WTC11 (cell line): ENCODE measurements at regions not wholly inside any gene's neighbourhood (a gene's known extent, or its start where the extent isn't known, plus 50 kb on each side); places are given as distances from the start of the nearest gene placed in this dataset.

Source experiments
- ATAC-seq: fragments of 200-7000 bp; cut with Tn5 transposase; 2 replicates; pipeline ENCODE4 v1.10.0; 2021; ENCODE audit warnings: mild to moderate bottlenecking, moderate library complexity
- CTCF ChIA-PET: fragments of 300-600 bp; sonication (Branson Sonifier 250); formaldehyde crosslinking; loops from one replicate; lab custom pipeline; 2021; ENCODE audit warnings: antibody characterized with exemption; lab: Charles Lee
- POLR2A ChIA-PET: fragments of 350-600 bp; sonication (Branson Sonifier 250); formaldehyde crosslinking; loops from one replicate; lab custom pipeline; 2021; ENCODE audit warnings: antibody characterized with exemption; lab: Charles Lee
- DNase-seq: peaks from one replicate; pipeline ENCODE4 v3.0.0; 2021; ENCODE audit warnings: low spot score
- H3K27ac Mint-ChIP-seq: 2 replicates; pipeline ENCODE4 v1.8.0; 2021; ENCODE audit warnings: mixed read lengths
- H3K27me3 Mint-ChIP-seq: 2 replicates; pipeline ENCODE4 v1.8.0; 2021; ENCODE audit warnings: low read depth, mild to moderate bottlenecking, moderate library complexity, mixed read lengths
- H3K36me3 Mint-ChIP-seq: 2 replicates; pipeline ENCODE4 v1.8.0; 2021; ENCODE audit warnings: mixed read lengths
- H3K4me1 Mint-ChIP-seq: 2 replicates; pipeline ENCODE4 v1.8.0; 2022; ENCODE audit warnings: mixed read lengths
- H3K4me3 Mint-ChIP-seq: 2 replicates; pipeline ENCODE4 v1.8.0; 2021; ENCODE audit warnings: mild to moderate bottlenecking, moderate library complexity, mixed read lengths
- H3K9me3 Mint-ChIP-seq: 2 replicates; pipeline ENCODE4 v1.8.0; 2021; ENCODE audit warnings: mixed read lengths
- ATF1 ChIP-seq: sonication (generic); formaldehyde crosslinking; IDR thresholded peaks from 2 replicates; pipeline ENCODE4 v1.8.1; 2023; ENCODE audit warnings: mild to moderate bottlenecking, moderate library complexity, missing genetic modification reagents
- CTCF ChIP-seq: fragments of 200-600 bp; IDR thresholded peaks from 2 replicates; pipeline ENCODE4 v1.8.0; 2022; ENCODE audit warnings: antibody characterized with exemption
- ELF4 ChIP-seq: sonication (generic); formaldehyde crosslinking; IDR thresholded peaks from 2 replicates; pipeline ENCODE4 v1.8.1; 2022; ENCODE audit warnings: low read depth, mild to moderate bottlenecking, moderate library complexity, missing genetic modification reagents
- ESRRA ChIP-seq: sonication (generic); formaldehyde crosslinking; IDR thresholded peaks from 2 replicates; pipeline ENCODE4 v1.8.1; 2022; ENCODE audit warnings: mild to moderate bottlenecking, missing genetic modification reagents, borderline replicate concordance
- FOXJ3 ChIP-seq: sonication (generic); formaldehyde crosslinking; IDR thresholded peaks from 2 replicates; pipeline ENCODE4 v1.9.0; 2021; ENCODE audit warnings: missing genetic modification reagents, mild to moderate bottlenecking, borderline replicate concordance
- GABPB1 ChIP-seq: sonication (generic); formaldehyde crosslinking; IDR thresholded peaks from 2 replicates; pipeline ENCODE4 v1.8.1; 2023; ENCODE audit warnings: mild to moderate bottlenecking, missing genetic modification reagents
- HMGA2 ChIP-seq: fragments of 250-450 bp; sonication (Bioruptor Pico); IDR thresholded peaks from 2 replicates; pipeline ENCODE4 v1.4.0; 2021; ENCODE audit warnings: mild to moderate bottlenecking, moderate library complexity
- JAZF1 ChIP-seq: fragments of 250-450 bp; sonication (Bioruptor Pico); IDR thresholded peaks from 2 replicates; pipeline ENCODE4 v1.9.0; 2021; ENCODE audit warnings: moderate library complexity, mild to moderate bottlenecking, inconsistent platforms
- MXD4 ChIP-seq: fragments of 250-450 bp; sonication (Bioruptor Pico); IDR thresholded peaks from 2 replicates; pipeline ENCODE4 v1.8.0; 2021; ENCODE audit warnings: mild to moderate bottlenecking, moderate library complexity, borderline replicate concordance
- SMAD4 ChIP-seq: sonication (generic); formaldehyde crosslinking; IDR thresholded peaks from 2 replicates; pipeline ENCODE4 v1.8.0; 2022; ENCODE audit warnings: mild to moderate bottlenecking, missing genetic modification reagents
- SP1 ChIP-seq: sonication (generic); formaldehyde crosslinking; conservative IDR thresholded peaks from 2 replicates; pipeline ENCODE4 v1.8.1; 2022; ENCODE audit warnings: missing genetic modification reagents
- TCF7 ChIP-seq: sonication (generic); formaldehyde crosslinking; IDR thresholded peaks from 2 replicates; pipeline ENCODE4 v1.8.0; 2022; ENCODE audit warnings: mild to moderate bottlenecking, low read depth, missing genetic modification reagents, moderate library complexity
- ZBTB21 ChIP-seq: sonication (generic); formaldehyde crosslinking; IDR thresholded peaks from 2 replicates; pipeline ENCODE4 v1.8.1; 2023; ENCODE audit warnings: mild to moderate bottlenecking, missing genetic modification reagents, borderline replicate concordance
- ZNF138 ChIP-seq: sonication (generic); formaldehyde crosslinking; conservative IDR thresholded peaks from 2 replicates; pipeline ENCODE4 v1.8.1; 2022; ENCODE audit warnings: mild to moderate bottlenecking, moderate library complexity, missing genetic modification reagents
- ZNF219 ChIP-seq: sonication (generic); formaldehyde crosslinking; IDR thresholded peaks from 2 replicates; pipeline ENCODE4 v1.8.0; 2023; ENCODE audit warnings: missing genetic modification reagents, mild to moderate bottlenecking, borderline replicate concordance
- ZNF232 ChIP-seq: sonication (generic); formaldehyde crosslinking; IDR thresholded peaks from 2 replicates; pipeline ENCODE4 v1.8.0; 2022; ENCODE audit warnings: mild to moderate bottlenecking, missing genetic modification reagents
- ZNF317 ChIP-seq: sonication (generic); formaldehyde crosslinking; IDR thresholded peaks from 2 replicates; pipeline ENCODE4 v1.8.1; 2023; ENCODE audit warnings: low read depth, mild to moderate bottlenecking, moderate library complexity, missing genetic modification reagents, borderline replicate concordance
- ZNF425 ChIP-seq: fragments of 250-450 bp; sonication (Bioruptor Pico); conservative IDR thresholded peaks from 2 replicates; pipeline ENCODE4 v1.9.0; 2021; ENCODE audit warnings: mild to moderate bottlenecking
- ZNF512 ChIP-seq: sonication (generic); formaldehyde crosslinking; IDR thresholded peaks from 2 replicates; pipeline ENCODE4 v1.8.1; 2022; ENCODE audit warnings: missing genetic modification reagents, borderline replicate concordance
- ZNF671 ChIP-seq: fragments of 250-450 bp; sonication (Bioruptor Pico); IDR thresholded peaks from 2 replicates; pipeline ENCODE4 v1.8.0; 2021; ENCODE audit warnings: mild to moderate bottlenecking

- Mint-ChIP-seq H3K27ac (no peak overlapping the region), H3K27me3 (no peaks in the 10 kb centered on the region), H3K9me3 (peaks cover 23% of the 10 kb centered on the region), H3K4me3 (no peak overlapping the region), H3K4me1 (no peaks in the 10 kb centered on the region), H3K36me3 (no peaks in the 10 kb centered on the region)
- ChIA-PET CTCF (no interaction called here), POLR2A (no interaction called here)
- ATAC-seq, result no peak
- DNase-seq, result no peak
- TF ChIP-seq ELF4 (CRISPR knock-in tag) (no peak), ZNF219 (CRISPR knock-in tag) (no peak), ZNF425 (CRISPR knock-in tag) (no peak), ZNF138 (no peak), FOXJ3 (CRISPR knock-in tag) (no peak), SP1 (CRISPR knock-in tag) (no peak), ZNF317 (CRISPR knock-in tag) (no peak), JAZF1 (no peak), CTCF (no peak), ATF1 (CRISPR knock-in tag) (no peak)
Observed at GRCh38 chr9:75529463-75529862, 361.0 kb upstream of the PCSK5 start.

- TF ChIP-seq SMAD4 (no peak), ESRRA (CRISPR knock-in tag) (no peak), ZNF512 (no peak), ZBTB21 (no peak), MXD4 (CRISPR knock-in tag) (no peak), ZNF671 (CRISPR knock-in tag) (no peak), GABPB1 (no peak), HMGA2 (no peak), ZNF219 (CRISPR knock-in tag) (no peak), ZNF425 (CRISPR knock-in tag) (no peak), ZNF232 (CRISPR knock-in tag) (no peak), TCF7 (CRISPR knock-in tag) (no peak)
- DNase-seq, result no peak
- H3K27me3 Mint-ChIP-seq, result no peaks in the 10 kb centered on the region
- ATAC-seq, result no peak
- ChIA-PET CTCF (interaction anchor here (1.2 kb wide), 1 partner anchor 346 kb away, joined by 3 read pairs; no protein-coding TSS in a partner anchor), POLR2A (interaction anchor here (0.6 kb wide), 1 partner anchor 1429 kb away, joined by 3 read pairs; no protein-coding TSS in a partner anchor)
- H3K36me3 Mint-ChIP-seq, result peaks cover under 1% of the 10 kb centered on the region
- H3K27ac Mint-ChIP-seq, result no peak overlapping the region
- no peak overlapping the region for H3K4me3 Mint-ChIP-seq
- H3K4me1 Mint-ChIP-seq, result no peaks in the 10 kb centered on the region
- peaks cover 11% of the 10 kb centered on the region for H3K9me3 Mint-ChIP-seq
Observed at GRCh38 chr9:75531588-75531987, 358.9 kb upstream of the PCSK5 start.
